Osteoblast (primary cell): ENCODE measurements at regions not wholly inside any gene's neighbourhood (a gene's known extent, or its start where the extent isn't known, plus 50 kb on each side); places are given as distances from the start of the nearest gene placed in this dataset.

Experiments
- DNase-seq: peaks from one replicate; pipeline ENCODE4 v3.0.0; 2011; ENCODE audit warnings: low spot score, mixed read lengths; ENCODE audit not compliant: insufficient read length; ENCODE audit errors: missing footprints
- H2AFZ ChIP-seq: 2 replicates; pipeline ENCODE4 v1.6.0; 2011; ENCODE audit warnings: mild to moderate bottlenecking, low read length
- H3K27ac ChIP-seq: 2 replicates; pipeline ENCODE4 v1.5.1; 2011; ENCODE audit warnings: mild to moderate bottlenecking, low read depth, low read length, moderate library complexity
- H3K27me3 ChIP-seq: 2 replicates; pipeline ENCODE4 v1.6.0; 2012; ENCODE audit warnings: mild to moderate bottlenecking, control low read depth, inconsistent platforms, low read length, moderate library complexity; ENCODE audit not compliant: insufficient read depth
- H3K36me3 ChIP-seq: 2 replicates; pipeline ENCODE4 v1.5.1; 2011; ENCODE audit warnings: mild to moderate bottlenecking, low read length, control low read depth, moderate library complexity; ENCODE audit not compliant: insufficient read depth
- H3K4me1 ChIP-seq: 2 replicates; pipeline ENCODE4 v1.5.1; 2011; ENCODE audit warnings: mild to moderate bottlenecking, low read length, control low read depth, moderate library complexity; ENCODE audit not compliant: insufficient read depth
- H3K4me2 ChIP-seq: 2 replicates; pipeline ENCODE4 v1.6.0; 2011; ENCODE audit warnings: mild to moderate bottlenecking, low read length; ENCODE audit not compliant: insufficient read depth
- H3K4me3 ChIP-seq: fragments of 200-600 bp; sonication (generic); 3 replicates; pipeline ENCODE4 v1.5.1; 2012; ENCODE audit warnings: mild to moderate bottlenecking, low read length, inconsistent platforms; ENCODE audit not compliant: insufficient read depth
- H3K79me2 ChIP-seq: 2 replicates; pipeline ENCODE4 v1.6.0; 2012; ENCODE audit warnings: mild to moderate bottlenecking, low read length, control low read depth, inconsistent platforms; ENCODE audit not compliant: insufficient read depth
- H3K9me3 ChIP-seq: 2 replicates; pipeline ENCODE4 v1.5.1; 2011; ENCODE audit warnings: low read depth, low read length, control low read depth
- H4K20me1 ChIP-seq: 2 replicates; pipeline ENCODE4 v1.6.0; 2012; ENCODE audit warnings: mild to moderate bottlenecking, low read length, control low read depth; ENCODE audit not compliant: insufficient read depth
- TF ChIP-seq, protein P1 (sequence below): IDR thresholded peaks from 2 replicates; pipeline ENCODE4 v1.5.1; 2011; ENCODE audit warnings: mild to moderate bottlenecking, low read depth, low read length, moderate library complexity; ENCODE audit errors: extremely low read depth

DNA sequence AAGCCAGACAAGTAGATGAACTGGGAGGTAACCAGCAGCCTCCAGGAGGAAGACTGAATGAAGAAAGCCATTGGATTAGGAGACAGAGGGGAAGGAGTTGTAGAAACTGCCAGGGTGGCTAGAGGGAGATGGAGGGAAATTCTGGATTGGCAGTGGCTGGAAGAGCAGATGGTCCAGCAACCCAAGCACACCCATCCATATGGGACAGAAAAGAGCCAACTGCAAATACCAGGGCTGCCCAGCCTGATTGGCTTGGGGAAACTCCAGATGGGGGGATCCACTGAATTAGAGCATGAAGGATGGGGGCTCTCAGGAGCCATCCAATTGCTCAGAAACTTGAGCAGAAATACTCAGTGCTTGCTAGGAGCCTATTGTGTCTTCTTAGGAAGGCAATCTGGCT is 173.5 kb upstream of the EPB41L3 start:
- no peaks in the 10 kb centered on the region for H4K20me1 ChIP-seq
- no peak overlapping the region for H3K4me3 ChIP-seq
- H3K27ac ChIP-seq: no peak overlapping the region
- TF ChIP-seq, protein P1, sequence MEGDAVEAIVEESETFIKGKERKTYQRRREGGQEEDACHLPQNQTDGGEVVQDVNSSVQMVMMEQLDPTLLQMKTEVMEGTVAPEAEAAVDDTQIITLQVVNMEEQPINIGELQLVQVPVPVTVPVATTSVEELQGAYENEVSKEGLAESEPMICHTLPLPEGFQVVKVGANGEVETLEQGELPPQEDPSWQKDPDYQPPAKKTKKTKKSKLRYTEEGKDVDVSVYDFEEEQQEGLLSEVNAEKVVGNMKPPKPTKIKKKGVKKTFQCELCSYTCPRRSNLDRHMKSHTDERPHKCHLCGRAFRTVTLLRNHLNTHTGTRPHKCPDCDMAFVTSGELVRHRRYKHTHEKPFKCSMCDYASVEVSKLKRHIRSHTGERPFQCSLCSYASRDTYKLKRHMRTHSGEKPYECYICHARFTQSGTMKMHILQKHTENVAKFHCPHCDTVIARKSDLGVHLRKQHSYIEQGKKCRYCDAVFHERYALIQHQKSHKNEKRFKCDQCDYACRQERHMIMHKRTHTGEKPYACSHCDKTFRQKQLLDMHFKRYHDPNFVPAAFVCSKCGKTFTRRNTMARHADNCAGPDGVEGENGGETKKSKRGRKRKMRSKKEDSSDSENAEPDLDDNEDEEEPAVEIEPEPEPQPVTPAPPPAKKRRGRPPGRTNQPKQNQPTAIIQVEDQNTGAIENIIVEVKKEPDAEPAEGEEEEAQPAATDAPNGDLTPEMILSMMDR: no peak
- H3K4me1 ChIP-seq: no peaks in the 10 kb centered on the region
- no peaks in the 10 kb centered on the region for H3K9me3 ChIP-seq
- H3K27me3 ChIP-seq: no peaks in the 10 kb centered on the region
- no peak overlapping the region for H3K4me2 ChIP-seq
- no peaks in the 10 kb centered on the region for H3K36me3 ChIP-seq
- H2AFZ ChIP-seq: no peak overlapping the region
- DNase-seq: no peak
- H3K79me2 ChIP-seq: no peaks in the 10 kb centered on the region

DNA sequence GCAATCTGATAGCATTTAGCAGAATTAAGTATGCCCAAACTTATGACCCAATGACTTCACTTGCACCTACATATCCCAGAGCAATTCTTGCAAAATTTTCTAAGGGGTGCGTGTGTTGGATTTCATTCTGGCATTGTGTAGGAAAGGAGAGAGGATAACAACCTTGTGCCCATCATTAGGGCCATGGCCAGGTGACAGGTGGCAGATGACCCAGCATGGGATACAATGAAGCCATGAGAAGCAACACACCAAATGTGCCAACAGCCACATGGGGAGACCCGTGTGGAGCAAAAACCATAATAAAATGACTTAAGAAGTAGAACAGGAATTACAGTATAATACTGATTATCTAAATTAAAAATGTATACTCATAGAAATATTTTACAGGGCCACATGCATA is 166.9 kb upstream of the EPB41L3 start:
- H3K4me1 ChIP-seq: no peaks in the 10 kb centered on the region
- no peaks in the 10 kb centered on the region for H4K20me1 ChIP-seq
- TF ChIP-seq, protein P1: no peak
- no peaks in the 10 kb centered on the region for H3K9me3 ChIP-seq
- H3K4me3 ChIP-seq: no peak overlapping the region
- DNase-seq: no peak
- no peaks in the 10 kb centered on the region for H3K36me3 ChIP-seq
- H3K27me3 ChIP-seq: no peaks in the 10 kb centered on the region
- no peak overlapping the region for H2AFZ ChIP-seq
- no peaks in the 10 kb centered on the region for H3K79me2 ChIP-seq
- no peak overlapping the region for H3K27ac ChIP-seq
- no peak overlapping the region for H3K4me2 ChIP-seq

DNA sequence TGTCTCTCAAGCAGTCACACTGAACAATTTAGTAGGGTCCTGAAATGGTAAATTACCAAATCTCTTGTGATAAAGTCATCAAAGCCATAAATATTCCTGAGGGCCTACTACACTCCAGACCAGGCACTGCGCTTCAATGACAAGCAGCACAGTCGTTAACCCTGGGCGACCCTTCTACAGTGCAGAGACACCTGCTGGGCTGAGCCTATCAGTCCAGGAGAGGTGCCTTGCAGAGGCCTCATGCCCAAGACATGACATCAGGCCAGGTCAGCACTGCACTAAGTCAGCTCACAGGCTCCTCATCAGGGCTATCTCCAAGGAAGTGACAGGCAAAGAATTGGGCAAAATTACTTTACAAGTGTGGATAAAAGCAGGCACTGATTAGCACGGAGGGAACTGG is 166.4 kb upstream of the EPB41L3 start:
- H3K4me3 ChIP-seq: no peak overlapping the region
- no peaks in the 10 kb centered on the region for H4K20me1 ChIP-seq
- H3K27ac ChIP-seq: no peak overlapping the region
- no peaks in the 10 kb centered on the region for H3K79me2 ChIP-seq
- H3K27me3 ChIP-seq: no peaks in the 10 kb centered on the region
- no peak for DNase-seq
- H3K9me3 ChIP-seq: no peaks in the 10 kb centered on the region
- H2AFZ ChIP-seq: no peak overlapping the region
- H3K4me2 ChIP-seq: no peak overlapping the region
- H3K4me1 ChIP-seq: no peaks in the 10 kb centered on the region
- H3K36me3 ChIP-seq: no peaks in the 10 kb centered on the region
- TF ChIP-seq, protein P1: no peak

DNA sequence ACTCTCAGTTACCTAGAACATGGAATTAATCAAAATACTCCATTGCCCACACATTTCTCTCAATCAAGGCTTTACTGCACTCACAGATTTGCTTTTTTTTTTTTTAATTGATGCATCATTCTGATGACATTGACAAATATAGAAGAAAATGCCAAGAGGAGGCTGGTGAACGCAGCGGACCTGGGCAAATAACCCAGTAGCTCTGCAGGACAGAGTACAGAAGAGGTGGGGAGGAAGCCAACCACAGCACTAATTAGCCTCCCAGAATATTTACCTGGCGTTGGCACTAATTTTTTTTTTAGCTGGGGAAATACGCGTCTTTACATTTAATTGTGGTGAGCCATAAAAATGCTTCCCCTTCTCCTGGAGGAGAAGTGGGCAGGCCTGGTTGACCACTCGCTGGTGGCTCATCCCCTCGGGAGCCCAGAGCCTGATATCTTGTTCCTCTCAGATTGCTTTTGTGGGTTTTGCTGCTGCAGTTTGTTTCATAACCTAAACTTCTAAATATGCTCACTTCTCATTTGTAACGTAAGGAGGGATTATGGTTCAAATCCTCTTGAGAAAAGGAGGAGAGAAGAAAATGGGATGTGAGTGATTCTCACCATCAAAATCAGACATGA is 165.8 kb upstream of the EPB41L3 start:
- TF ChIP-seq, protein P1: no peak
- no peak overlapping the region for H3K4me2 ChIP-seq
- H3K4me3 ChIP-seq: no peak overlapping the region
- H3K79me2 ChIP-seq: no peaks in the 10 kb centered on the region
- H3K27me3 ChIP-seq: no peaks in the 10 kb centered on the region
- H3K9me3 ChIP-seq: no peaks in the 10 kb centered on the region
- H3K4me1 ChIP-seq: no peaks in the 10 kb centered on the region
- H3K27ac ChIP-seq: no peak overlapping the region
- H2AFZ ChIP-seq: no peak overlapping the region
- no peak for DNase-seq
- no peaks in the 10 kb centered on the region for H4K20me1 ChIP-seq
- H3K36me3 ChIP-seq: no peaks in the 10 kb centered on the region
